ENCODE measurements at regions not wholly inside any gene's neighbourhood (a gene's known extent, or its start where the extent isn't known, plus 50 kb on each side); places are given as distances from the start of the nearest gene placed in this dataset.

DNA sequence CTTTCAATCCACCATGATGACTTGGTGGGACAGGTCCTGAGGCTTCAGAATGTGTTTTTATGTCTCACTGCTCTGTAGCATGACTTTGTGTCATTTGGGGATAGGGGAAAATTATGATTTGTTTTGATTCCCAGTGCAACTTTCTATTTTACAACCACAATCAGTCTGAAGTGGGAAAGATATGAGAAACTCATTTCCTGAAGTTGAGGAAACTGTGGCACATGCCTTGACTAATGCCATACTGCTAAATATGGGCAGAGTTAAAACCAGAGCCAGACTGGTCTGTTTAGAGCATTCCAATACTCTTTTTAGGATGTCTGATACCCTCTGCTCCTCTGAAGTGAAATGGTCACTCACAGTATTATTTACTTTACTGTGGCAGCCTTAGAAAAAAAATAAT lies 307.7 kb downstream of the ADRA2A start (continued):
- TF ChIP-seq, protein P1, sequence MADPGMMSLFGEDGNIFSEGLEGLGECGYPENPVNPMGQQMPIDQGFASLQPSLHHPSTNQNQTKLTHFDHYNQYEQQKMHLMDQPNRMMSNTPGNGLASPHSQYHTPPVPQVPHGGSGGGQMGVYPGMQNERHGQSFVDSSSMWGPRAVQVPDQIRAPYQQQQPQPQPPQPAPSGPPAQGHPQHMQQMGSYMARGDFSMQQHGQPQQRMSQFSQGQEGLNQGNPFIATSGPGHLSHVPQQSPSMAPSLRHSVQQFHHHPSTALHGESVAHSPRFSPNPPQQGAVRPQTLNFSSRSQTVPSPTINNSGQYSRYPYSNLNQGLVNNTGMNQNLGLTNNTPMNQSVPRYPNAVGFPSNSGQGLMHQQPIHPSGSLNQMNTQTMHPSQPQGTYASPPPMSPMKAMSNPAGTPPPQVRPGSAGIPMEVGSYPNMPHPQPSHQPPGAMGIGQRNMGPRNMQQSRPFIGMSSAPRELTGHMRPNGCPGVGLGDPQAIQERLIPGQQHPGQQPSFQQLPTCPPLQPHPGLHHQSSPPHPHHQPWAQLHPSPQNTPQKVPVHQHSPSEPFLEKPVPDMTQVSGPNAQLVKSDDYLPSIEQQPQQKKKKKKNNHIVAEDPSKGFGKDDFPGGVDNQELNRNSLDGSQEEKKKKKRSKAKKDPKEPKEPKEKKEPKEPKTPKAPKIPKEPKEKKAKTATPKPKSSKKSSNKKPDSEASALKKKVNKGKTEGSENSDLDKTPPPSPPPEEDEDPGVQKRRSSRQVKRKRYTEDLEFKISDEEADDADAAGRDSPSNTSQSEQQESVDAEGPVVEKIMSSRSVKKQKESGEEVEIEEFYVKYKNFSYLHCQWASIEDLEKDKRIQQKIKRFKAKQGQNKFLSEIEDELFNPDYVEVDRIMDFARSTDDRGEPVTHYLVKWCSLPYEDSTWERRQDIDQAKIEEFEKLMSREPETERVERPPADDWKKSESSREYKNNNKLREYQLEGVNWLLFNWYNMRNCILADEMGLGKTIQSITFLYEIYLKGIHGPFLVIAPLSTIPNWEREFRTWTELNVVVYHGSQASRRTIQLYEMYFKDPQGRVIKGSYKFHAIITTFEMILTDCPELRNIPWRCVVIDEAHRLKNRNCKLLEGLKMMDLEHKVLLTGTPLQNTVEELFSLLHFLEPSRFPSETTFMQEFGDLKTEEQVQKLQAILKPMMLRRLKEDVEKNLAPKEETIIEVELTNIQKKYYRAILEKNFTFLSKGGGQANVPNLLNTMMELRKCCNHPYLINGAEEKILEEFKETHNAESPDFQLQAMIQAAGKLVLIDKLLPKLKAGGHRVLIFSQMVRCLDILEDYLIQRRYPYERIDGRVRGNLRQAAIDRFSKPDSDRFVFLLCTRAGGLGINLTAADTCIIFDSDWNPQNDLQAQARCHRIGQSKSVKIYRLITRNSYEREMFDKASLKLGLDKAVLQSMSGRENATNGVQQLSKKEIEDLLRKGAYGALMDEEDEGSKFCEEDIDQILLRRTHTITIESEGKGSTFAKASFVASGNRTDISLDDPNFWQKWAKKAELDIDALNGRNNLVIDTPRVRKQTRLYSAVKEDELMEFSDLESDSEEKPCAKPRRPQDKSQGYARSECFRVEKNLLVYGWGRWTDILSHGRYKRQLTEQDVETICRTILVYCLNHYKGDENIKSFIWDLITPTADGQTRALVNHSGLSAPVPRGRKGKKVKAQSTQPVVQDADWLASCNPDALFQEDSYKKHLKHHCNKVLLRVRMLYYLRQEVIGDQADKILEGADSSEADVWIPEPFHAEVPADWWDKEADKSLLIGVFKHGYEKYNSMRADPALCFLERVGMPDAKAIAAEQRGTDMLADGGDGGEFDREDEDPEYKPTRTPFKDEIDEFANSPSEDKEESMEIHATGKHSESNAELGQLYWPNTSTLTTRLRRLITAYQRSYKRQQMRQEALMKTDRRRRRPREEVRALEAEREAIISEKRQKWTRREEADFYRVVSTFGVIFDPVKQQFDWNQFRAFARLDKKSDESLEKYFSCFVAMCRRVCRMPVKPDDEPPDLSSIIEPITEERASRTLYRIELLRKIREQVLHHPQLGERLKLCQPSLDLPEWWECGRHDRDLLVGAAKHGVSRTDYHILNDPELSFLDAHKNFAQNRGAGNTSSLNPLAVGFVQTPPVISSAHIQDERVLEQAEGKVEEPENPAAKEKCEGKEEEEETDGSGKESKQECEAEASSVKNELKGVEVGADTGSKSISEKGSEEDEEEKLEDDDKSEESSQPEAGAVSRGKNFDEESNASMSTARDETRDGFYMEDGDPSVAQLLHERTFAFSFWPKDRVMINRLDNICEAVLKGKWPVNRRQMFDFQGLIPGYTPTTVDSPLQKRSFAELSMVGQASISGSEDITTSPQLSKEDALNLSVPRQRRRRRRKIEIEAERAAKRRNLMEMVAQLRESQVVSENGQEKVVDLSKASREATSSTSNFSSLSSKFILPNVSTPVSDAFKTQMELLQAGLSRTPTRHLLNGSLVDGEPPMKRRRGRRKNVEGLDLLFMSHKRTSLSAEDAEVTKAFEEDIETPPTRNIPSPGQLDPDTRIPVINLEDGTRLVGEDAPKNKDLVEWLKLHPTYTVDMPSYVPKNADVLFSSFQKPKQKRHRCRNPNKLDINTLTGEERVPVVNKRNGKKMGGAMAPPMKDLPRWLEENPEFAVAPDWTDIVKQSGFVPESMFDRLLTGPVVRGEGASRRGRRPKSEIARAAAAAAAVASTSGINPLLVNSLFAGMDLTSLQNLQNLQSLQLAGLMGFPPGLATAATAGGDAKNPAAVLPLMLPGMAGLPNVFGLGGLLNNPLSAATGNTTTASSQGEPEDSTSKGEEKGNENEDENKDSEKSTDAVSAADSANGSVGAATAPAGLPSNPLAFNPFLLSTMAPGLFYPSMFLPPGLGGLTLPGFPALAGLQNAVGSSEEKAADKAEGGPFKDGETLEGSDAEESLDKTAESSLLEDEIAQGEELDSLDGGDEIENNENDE (IDR thresholded peaks at IDR 0.05; ENCODE audit: insufficient replicate concordance, low read length), result no peak
- TF ChIP-seq SP2 (IDR thresholded peaks at IDR 0.05; ENCODE audit: low read length) (no peak), E2F6 (IDR thresholded peaks at IDR 0.05) (no peak), EP300 (IDR thresholded peaks at IDR 0.05; ENCODE audit: borderline replicate concordance in 1 of 2, low read depth in 2 of 2, low read length in 2 of 2) (no peak), MAFK (IDR thresholded peaks at IDR 0.05; ENCODE audit: low read depth, low read length) (no peak), BCL11A (IDR thresholded peaks at IDR 0.05; ENCODE audit: low read depth in 2 of 2, low read length in 2 of 2) (no peak), CBX8 (IDR thresholded peaks at IDR 0.05; ENCODE audit: borderline replicate concordance, low read depth, low read length) (no peak), GTF2F1 (IDR thresholded peaks at IDR 0.05; ENCODE audit: borderline replicate concordance, low read depth, low read length) (no peak), ZNF274 (IDR thresholded peaks at IDR 0.05; ENCODE audit: borderline replicate concordance, extremely low read depth, low read length) (no peak)

All from H1 (cell line).